ENCODE measurements at regions not wholly inside any gene's neighbourhood (a gene's known extent, or its start where the extent isn't known, plus 50 kb on each side); places are given as distances from the start of the nearest gene placed in this dataset.
A peak's percentile ranks its signal among the peaks of the same experiment; 100 is the strongest.
"Not testable (repeated sequence)": the region's sequence is repeated elsewhere in the genome, so short reads cannot be mapped to it uniquely, and the experiment has no call there.

- no peak for DNase-seq (ENCODE audit: low read depth)
Measured at GRCh38 chr14:85058150-85058549, 471.8 kb upstream of the FLRT2 start.

DNA sequence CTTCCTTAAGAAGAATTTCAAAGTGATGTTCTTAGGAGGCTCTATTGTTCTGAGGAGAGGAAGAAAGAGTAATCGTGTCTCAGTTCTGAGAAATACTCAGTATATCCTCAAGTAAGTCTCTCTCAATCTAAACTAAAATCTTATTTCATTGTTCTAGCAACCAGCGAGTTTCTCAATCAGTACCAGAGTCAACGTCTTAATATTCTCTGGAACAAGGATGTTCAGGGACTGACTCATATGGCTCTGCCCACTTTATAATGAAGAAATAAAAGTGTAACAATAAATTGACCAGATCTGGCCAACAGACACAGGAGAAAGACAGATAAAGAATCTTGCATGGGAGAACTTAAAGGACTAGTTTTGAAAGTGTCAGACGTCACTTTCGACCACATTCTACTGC lies 469.8 kb upstream of the FLRT2 start:
- DNase-seq (ENCODE audit: low read depth): no peak

GRCh38 chr14:85061256-85061655 lies 468.7 kb upstream of the FLRT2 start:
- DNase-seq (ENCODE audit: low read depth): no peak

GRCh38 chr14:85063747-85064146 lies 466.2 kb upstream of the FLRT2 start:
- no peak for DNase-seq (ENCODE audit: low read depth)

GRCh38 chr14:85071447-85071846 lies 458.5 kb upstream of the FLRT2 start:
- DNase-seq (ENCODE audit: low read depth): no peak

GRCh38 chr14:85074955-85075354 lies 455.0 kb upstream of the FLRT2 start:
- no peak for DNase-seq (ENCODE audit: low read depth)

DNA sequence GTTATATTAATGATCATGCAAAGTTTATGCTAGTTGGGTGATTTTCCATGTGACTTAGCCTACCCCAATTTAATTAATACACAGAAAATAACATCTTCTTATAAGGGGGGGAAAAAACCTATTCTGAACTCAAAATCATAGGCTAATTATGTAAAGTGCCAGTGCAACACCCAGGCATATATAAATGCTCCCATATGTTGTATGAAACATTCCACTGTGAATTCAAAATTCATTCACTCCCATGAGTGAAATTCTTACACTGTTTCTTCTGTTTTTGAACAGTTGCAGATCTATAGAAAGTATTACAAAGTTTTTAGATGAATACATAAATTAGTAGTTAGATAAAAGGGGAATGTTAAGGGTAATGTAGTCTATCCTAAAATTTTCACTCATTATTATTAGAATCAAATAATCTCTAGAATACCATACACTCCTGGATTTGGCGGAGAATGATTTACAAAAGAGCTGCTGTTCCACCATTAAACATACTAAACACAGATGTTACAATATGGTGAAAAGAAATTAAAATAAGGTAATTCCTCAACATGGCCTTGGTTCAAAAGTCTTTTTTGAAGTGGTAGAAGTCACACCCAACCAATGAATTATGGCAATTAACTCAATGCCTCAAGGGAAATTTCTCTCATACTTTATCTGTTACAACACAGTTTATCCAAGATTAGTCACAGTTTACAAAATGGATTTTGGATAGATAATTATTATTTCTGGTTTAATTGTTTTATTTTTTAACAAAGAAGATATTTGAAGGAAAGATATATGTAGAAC lies 454.1 kb upstream of the FLRT2 start:
- DNase-seq (ENCODE audit: low read depth): no peak

DNA sequence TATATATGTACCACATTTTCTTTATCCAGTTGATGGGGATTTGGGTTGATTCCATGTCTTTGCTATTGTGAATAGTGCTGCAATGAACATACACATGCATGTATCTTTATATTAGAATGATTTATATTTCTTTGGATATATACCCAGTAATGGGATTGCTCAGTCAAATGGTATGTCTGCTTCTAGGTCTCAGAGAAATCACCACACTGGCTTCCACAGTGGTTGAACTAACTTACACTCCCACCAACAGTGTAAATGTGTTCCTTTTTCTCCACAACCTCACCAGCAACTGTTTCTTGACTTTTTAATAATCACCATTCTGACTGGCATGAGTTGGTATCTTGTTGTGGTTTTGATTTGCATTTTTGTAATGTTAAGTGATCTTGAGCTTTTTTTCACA lies 452.2 kb upstream of the FLRT2 start:
- DNase-seq (ENCODE audit: low read depth): not testable (repeated sequence)

DNA sequence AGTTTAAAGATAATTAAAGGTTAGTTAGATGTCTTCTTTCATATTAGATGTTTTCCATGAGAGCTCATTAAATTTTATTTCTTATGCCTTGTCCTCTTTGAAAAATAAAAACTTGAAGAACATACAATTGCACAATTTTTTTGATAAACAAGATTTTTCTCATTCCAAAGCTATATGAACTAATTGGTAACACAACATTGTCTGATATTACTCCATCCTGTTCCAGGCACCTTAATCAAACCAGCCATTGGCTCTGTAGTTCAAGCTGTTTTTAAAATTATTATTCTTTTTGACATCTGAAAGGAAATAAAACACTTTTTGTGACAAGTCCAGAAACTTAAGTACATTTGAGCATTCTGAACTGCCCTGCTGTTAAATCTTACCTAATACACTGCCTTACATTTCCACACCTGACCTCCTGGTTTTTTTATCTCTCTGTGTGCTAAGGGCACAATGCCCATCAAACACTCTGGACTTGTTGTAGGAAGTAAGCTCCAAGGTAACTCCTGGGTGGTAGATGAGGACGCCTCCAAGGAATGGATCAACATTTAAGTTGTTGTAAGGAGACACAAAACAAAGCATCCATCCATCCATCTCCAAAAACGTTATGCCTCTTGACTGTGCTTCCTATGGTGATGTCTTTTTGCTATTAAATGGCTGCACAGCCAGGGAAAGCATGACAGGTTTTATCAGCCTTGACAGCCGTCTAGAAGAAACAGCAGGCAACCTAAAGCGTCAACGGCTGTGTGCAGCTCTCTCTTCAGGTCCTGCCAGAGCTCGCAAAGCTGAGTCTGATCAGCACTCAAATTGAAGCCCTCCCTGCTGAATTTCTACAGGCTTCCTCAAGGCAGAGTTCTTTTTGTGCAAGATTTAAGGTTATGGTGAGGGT lies 449.9 kb upstream of the FLRT2 start:
- no peak for DNase-seq (ENCODE audit: low read depth)

DNA sequence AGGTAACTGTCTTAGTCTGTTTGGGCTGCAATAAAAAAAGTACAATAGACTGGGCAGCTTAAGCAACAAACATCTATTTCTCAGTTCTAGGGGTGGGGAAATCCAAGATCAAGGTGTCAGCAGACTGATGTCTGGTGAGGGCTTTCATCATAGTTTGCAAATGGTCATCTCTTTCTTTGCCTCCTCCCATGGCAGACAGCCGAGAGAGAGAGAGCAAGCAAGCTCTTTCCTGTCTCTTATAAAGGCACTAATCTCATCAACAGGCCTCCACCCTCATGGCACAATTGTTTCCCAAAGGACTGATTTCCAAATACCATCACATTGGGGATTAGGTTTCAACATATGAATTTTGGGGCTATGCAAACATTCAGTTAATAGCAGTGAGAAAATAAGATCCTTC lies 445.6 kb upstream of the FLRT2 start:
- DNase-seq (ENCODE audit: low read depth): no peak

GRCh38 chr14:85085981-85086380 lies 444.0 kb upstream of the FLRT2 start:
- DNase-seq (ENCODE audit: low read depth): no peak

- no peak for DNase-seq (ENCODE audit: low read depth)
Measured at GRCh38 chr14:85087201-85087600, 442.7 kb upstream of the FLRT2 start.

GRCh38 chr14:85088192-85088591 lies 441.8 kb upstream of the FLRT2 start:
- DNase-seq (ENCODE audit: low read depth): no peak

GRCh38 chr14:85090681-85091080 lies 439.3 kb upstream of the FLRT2 start:
- DNase-seq (ENCODE audit: low read depth): no peak

- DNase-seq (ENCODE audit: low read depth): no peak
Measured at GRCh38 chr14:85093631-85094330, 436.2 kb upstream of the FLRT2 start.

DNA sequence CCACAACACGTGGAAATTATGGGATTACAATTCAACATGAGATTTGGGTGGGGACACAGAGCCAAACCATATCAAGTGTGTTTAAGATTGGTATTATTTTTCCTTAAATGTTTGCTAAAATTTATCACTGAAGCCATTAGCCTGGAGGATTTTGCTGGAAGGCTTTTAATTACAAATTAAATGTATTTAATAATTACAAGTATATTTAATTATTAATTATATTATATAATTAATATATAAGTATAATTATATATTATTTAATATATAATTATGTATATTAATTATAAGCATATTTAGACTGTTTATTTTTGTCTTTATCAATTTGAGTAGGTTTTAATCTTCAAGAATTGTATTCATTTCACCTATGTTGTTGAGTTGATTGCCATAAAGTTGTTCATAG lies 427.4 kb upstream of the FLRT2 start:
- DNase-seq (ENCODE audit: low read depth): no peak

GRCh38 chr14:85106506-85106905 lies 423.4 kb upstream of the FLRT2 start:
- DNase-seq (ENCODE audit: low read depth): no peak

GRCh38 chr14:85112762-85113161 lies 417.2 kb upstream of the FLRT2 start:
- no peak for DNase-seq (ENCODE audit: low read depth)

GRCh38 chr14:85115921-85116320 lies 414.0 kb upstream of the FLRT2 start:
- no peak for DNase-seq (ENCODE audit: low read depth)

DNA sequence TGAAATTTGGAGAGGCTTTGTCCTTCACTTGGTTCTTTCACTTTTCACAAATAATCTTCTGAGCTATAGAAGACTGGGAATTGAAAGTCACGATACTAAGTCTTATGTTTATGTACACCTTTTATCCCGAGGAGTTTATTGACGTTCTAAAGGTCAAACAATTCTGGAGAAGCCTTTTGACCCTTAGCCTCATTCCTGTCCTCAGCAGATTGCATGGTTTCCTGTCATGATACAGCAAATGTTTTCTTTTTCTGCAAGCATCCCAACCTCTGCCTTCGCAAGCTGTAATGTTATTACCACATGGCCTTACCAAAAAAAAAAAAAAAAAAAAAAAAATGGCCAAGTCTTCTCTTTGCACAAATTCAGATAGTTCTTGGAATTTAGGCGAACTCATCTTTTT lies 411.7 kb upstream of the FLRT2 start:
- DNase-seq (ENCODE audit: low read depth): no peak

DNA sequence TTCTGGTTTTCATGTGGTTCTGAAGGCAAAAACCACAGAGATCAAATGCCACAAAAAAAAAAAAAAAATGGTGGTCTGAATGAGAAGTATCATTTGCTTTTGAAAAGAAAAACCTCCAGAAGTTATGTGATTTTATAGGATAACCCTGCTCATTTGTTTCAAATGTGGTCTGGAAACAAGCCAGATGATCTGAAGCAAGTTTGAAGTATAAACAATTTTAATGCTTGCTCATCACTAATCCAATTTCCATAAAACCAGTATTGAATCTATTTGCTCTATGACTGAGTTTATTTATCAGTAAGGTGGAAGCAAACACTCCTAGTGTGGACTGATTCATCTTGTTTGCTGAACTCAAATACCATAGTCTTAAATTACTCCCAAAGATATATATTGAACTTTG lies 407.3 kb upstream of the FLRT2 start:
- peak; percentile 13 for DNase-seq (ENCODE audit: low read depth)

GRCh38 chr14:85123755-85124154 lies 406.2 kb upstream of the FLRT2 start:
- no peak for DNase-seq (ENCODE audit: low read depth)

Measured in RPMI7951 (cell line).